B cell (primary cell): ENCODE measurements at regions not wholly inside any gene's neighbourhood (a gene's known extent, or its start where the extent isn't known, plus 50 kb on each side); places are given as distances from the start of the nearest gene placed in this dataset.

Source experiments
- ATAC-seq: fragments of 200-7000 bp; cut with Tn5 transposase; one replicate; pipeline ENCODE4 v1.10.0; 2021; ENCODE audit warnings: low read depth, mild to moderate bottlenecking, moderate number of reproducible peaks, moderate library complexity
- CTCF ChIA-PET: fragments of 350-600 bp; sonication (Branson Sonifier 250); formaldehyde crosslinking; loops from one replicate; lab custom pipeline; 2021; ENCODE audit warnings: antibody characterized with exemption, inconsistent platforms; lab: Charles Lee
- POLR2A ChIA-PET: fragments of 350-600 bp; sonication (Branson Sonifier 250); formaldehyde crosslinking; loops from one replicate; lab custom pipeline; 2021; ENCODE audit warnings: antibody characterized with exemption; lab: Charles Lee
- DNase-seq: peaks from one replicate; pipeline ENCODE4 v3.0.0; 2013
- H2AFZ ChIP-seq: 2 replicates; pipeline ENCODE4 v1.6.1; 2012; ENCODE audit warnings: mild to moderate bottlenecking, low read depth, low read length; ENCODE audit not compliant: insufficient read depth, poor library complexity, severe bottlenecking
- H3K27ac ChIP-seq, 2 donors: 1 replicate in 1 of 2; 2 replicates in 1 of 2; pipeline ENCODE4 v1.5.1; 2012 to 2013; ENCODE audit warnings: low read length in 2 of 2, mild to moderate bottlenecking in 2 of 2, moderate library complexity in 1 of 2
- H3K27me3 ChIP-seq, 4 experiments: fragments of 200-600 bp in 1 of 4; sonication (generic) in 1 of 4; replicated peaks in 1 of 4; 1 replicate in 2 of 4; 2 replicates in 2 of 4; pipeline versions ENCODE4 v1.6.1 to v1.7.0; 2013 to 2016; ENCODE audit warnings: low read length in 3 of 4, mild to moderate bottlenecking in 2 of 4, mixed read lengths in 1 of 4, moderate library complexity in 1 of 4; ENCODE audit not compliant: insufficient read depth in 4 of 4, control insufficient read depth in 3 of 4; ENCODE audit errors: control extremely low read depth in 1 of 4
- H3K36me3 ChIP-seq, 2 experiments: replicated peaks in 1 of 2; 1 replicate in 1 of 2; 2 replicates in 1 of 2; pipeline versions ENCODE4 v1.6.1 to v1.7.1; 2013; ENCODE audit warnings: low read length in 1 of 2; ENCODE audit not compliant: insufficient read depth in 2 of 2, control insufficient read depth in 1 of 2; ENCODE audit errors: control extremely low read depth in 1 of 2, extremely low read depth in 1 of 2
- H3K4me1 ChIP-seq, 2 donors: fragments of 200-600 bp in 1 of 2; sonication (generic) in 1 of 2; 1 replicate in 1 of 2; 2 replicates in 1 of 2; pipeline versions ENCODE4 v1.5.1 to v1.6.1; 2013 to 2017; ENCODE audit warnings: low read length in 2 of 2; ENCODE audit not compliant: control insufficient read depth in 2 of 2, insufficient read depth in 2 of 2
- H3K4me2 ChIP-seq: replicated peaks from 2 replicates; pipeline ENCODE3; 2012; ENCODE audit warnings: mild to moderate bottlenecking, low read depth, low read length; ENCODE audit not compliant: poor library complexity, severe bottlenecking
- H3K4me3 ChIP-seq, 5 experiments: fragments of 200-600 bp in 1 of 5; sonication (generic) in 1 of 5; 1 replicate in 3 of 5; 2 replicates in 2 of 5; pipeline versions ENCODE4 v1.5.1 to v1.7.0; 2011 to 2016; ENCODE audit warnings: low read length in 4 of 5, mild to moderate bottlenecking in 4 of 5, low read depth in 2 of 5, control low read depth in 1 of 5, moderate library complexity in 1 of 5; ENCODE audit not compliant: insufficient read depth in 1 of 5; ENCODE audit errors: control extremely low read depth in 1 of 5, extremely low read depth in 1 of 5
- H3K79me2 ChIP-seq: fragments of 200-600 bp; sonication (generic); one replicate; pipeline ENCODE4 v1.6.0; 2016; ENCODE audit warnings: low read length; ENCODE audit not compliant: control insufficient read depth, insufficient read depth
- H3K9ac ChIP-seq: fragments of 200-600 bp; sonication (generic); 2 replicates; pipeline ENCODE4 v1.6.1; 2017; ENCODE audit warnings: mild to moderate bottlenecking, low read length, moderate library complexity
- H3K9me3 ChIP-seq, 3 donors: one replicate each; pipeline versions ENCODE4 v1.6.1 to v1.7.1; 2013; ENCODE audit warnings: low read length in 2 of 3; ENCODE audit not compliant: control insufficient read depth in 2 of 3, insufficient read depth in 1 of 3; ENCODE audit errors: control extremely low read depth in 1 of 3
- H4K20me1 ChIP-seq: 2 replicates; pipeline ENCODE4 v1.6.0; 2012; ENCODE audit warnings: mild to moderate bottlenecking, low read length; ENCODE audit not compliant: insufficient read depth, control insufficient read depth, poor library complexity, severe bottlenecking
- H3K27ac Mint-ChIP-seq: one replicate; pipeline ENCODE4 v1.8.0; 2021; ENCODE audit warnings: mixed read lengths
- H3K27me3 Mint-ChIP-seq: one replicate; pipeline ENCODE4 v1.8.0; 2021; ENCODE audit warnings: mixed read lengths
- H3K4me1 Mint-ChIP-seq: one replicate; pipeline ENCODE4 v1.8.0; 2021; ENCODE audit warnings: mixed read lengths
- H3K4me3 Mint-ChIP-seq: one replicate; pipeline ENCODE4 v1.8.0; 2021; ENCODE audit warnings: mixed read lengths
- H3K9me3 Mint-ChIP-seq: one replicate; pipeline ENCODE4 v1.8.0; 2022; ENCODE audit warnings: mixed read lengths; ENCODE audit not compliant: insufficient read depth
- CTCF ChIP-seq: fragments of 200-600 bp; IDR thresholded peaks from one replicate; pipeline ENCODE4 v1.8.0; 2022; ENCODE audit warnings: antibody characterized with exemption, mild to moderate bottlenecking
- EZH2 ChIP-seq: IDR thresholded peaks from 2 replicates; pipeline ENCODE4 v1.6.1; 2012; ENCODE audit warnings: borderline replicate concordance, low read depth, mild to moderate bottlenecking, moderate library complexity, low read length; ENCODE audit not compliant: insufficient read depth, poor library complexity, severe bottlenecking
- WGBS: methylation state at CpG from one replicate; pipeline ENCODE4 v1.1.5; 2013; ENCODE audit warnings: missing lambda C conversion rate; ENCODE audit not compliant: insufficient coverage; 5-methylcytosine and 5-hydroxymethylcytosine counted together
- intact Hi-C: fragments of 100-400 bp; cut with micrococcal nuclease; formaldehyde crosslinking; loops from one replicate; pipeline ENCODE4 v1.10.0; 2022

GRCh38 chr5:128763321-128763720 lies 202.0 kb upstream of the SLC27A6 start:
- Mint-ChIP-seq H3K27me3 (no peaks in the 10 kb centered on the region), H3K27ac (no peak overlapping the region), H3K9me3 (no peaks in the 10 kb centered on the region), H3K4me1 (no peaks in the 10 kb centered on the region), H3K4me3 (no peak overlapping the region)
- H3K4me3 ChIP-seq, result no peak overlapping the region
- no CpG with 5 or more reads among the region's 2 CpGs for WGBS
- no peak overlapping the region for H2AFZ ChIP-seq
- no peaks in the 10 kb centered on the region for H3K27me3 ChIP-seq
- H3K79me2 ChIP-seq, result no peaks in the 10 kb centered on the region
- peaks cover 0 to 3% (median 0%) of the 10 kb centered on the region in 3 donors for H3K9me3 ChIP-seq
- ChIA-PET CTCF (no interaction called here), POLR2A (no interaction called here)
- H3K9ac ChIP-seq, result no peak overlapping the region
- no peak for DNase-seq
- H3K4me1 ChIP-seq, result no peaks in the 10 kb centered on the region
- TF ChIP-seq CTCF (no peak), EZH2 (no peak)
- no peaks in the 10 kb centered on the region for H4K20me1 ChIP-seq
- H3K27ac ChIP-seq, result no peak overlapping the region
- no peaks in the 10 kb centered on the region for H3K36me3 ChIP-seq
- no peak overlapping the region for H3K4me2 ChIP-seq
- ATAC-seq, result no peak
- intact Hi-C loops, result no loop called here

- no peak overlapping the region for H2AFZ ChIP-seq
- POLR2A ChIA-PET, result no interaction called here
- TF ChIP-seq EZH2 (no peak), CTCF (no peak)
- H3K9ac ChIP-seq, result no peak overlapping the region
- intact Hi-C loops, result no loop called here
- no peaks in the 10 kb centered on the region for H3K36me3 ChIP-seq
- no peak overlapping the region for H3K4me2 ChIP-seq
- DNase-seq (no peak), ATAC-seq (no peak)
- Mint-ChIP-seq H3K27ac (no peak overlapping the region), H3K27me3 (no peaks in the 10 kb centered on the region), H3K4me3 (no peak overlapping the region), H3K9me3 (no peaks in the 10 kb centered on the region), H3K4me1 (no peaks in the 10 kb centered on the region)
- H3K4me3 ChIP-seq, result no peak overlapping the region
- H3K4me1 ChIP-seq, result no peaks in the 10 kb centered on the region
- H3K27ac ChIP-seq, result no peak overlapping the region
- no peaks in the 10 kb centered on the region for H3K79me2 ChIP-seq
- CTCF ChIA-PET, result no interaction called here
- 93% methylated on average over 2 of the region's 4 CpGs for WGBS
- H3K27me3 ChIP-seq, result no peaks in the 10 kb centered on the region
- H3K9me3 ChIP-seq, result peaks cover 0 to 3% (median 0%) of the 10 kb centered on the region in 3 donors
- no peaks in the 10 kb centered on the region for H4K20me1 ChIP-seq
Measured at GRCh38 chr5:128764601-128765310, 200.5 kb upstream of the SLC27A6 start.
